HCEC 1CT (cell line): ENCODE measurements at regions not wholly inside any gene's neighbourhood (a gene's known extent, or its start where the extent isn't known, plus 50 kb on each side); places are given as distances from the start of the nearest gene placed in this dataset.
"Not testable (repeated sequence)": the region's sequence is repeated elsewhere in the genome, so short reads cannot be mapped to it uniquely, and the experiment has no call there.

Experiments used
- DNase-seq: peaks from one replicate; pipeline ENCODE4 v3.0.0-alpha.2; 2017

- DNase-seq: no peak
These were observed 72.8 kb upstream of the CUX1 start for GRCh38 chr7:101744588-101744987.

- DNase-seq: no peak
These were observed 71.1 kb upstream of the CUX1 start for GRCh38 chr7:101746314-101746713.

- DNase-seq: no peak
These were observed 70.2 kb upstream of the CUX1 start for GRCh38 chr7:101747053-101747878.

GRCh38 chr7:101747879-101748345 is 69.5 kb upstream of the CUX1 start:
- DNase-seq: no peak

GRCh38 chr7:101749891-101750290 is 67.5 kb upstream of the CUX1 start:
- no peak for DNase-seq

GRCh38 chr7:101753316-101753715 is 64.1 kb upstream of the CUX1 start:
- DNase-seq: no peak

- DNase-seq: peak; percentile 15
These were observed 62.8 kb upstream of the CUX1 start for GRCh38 chr7:101754424-101755159.

GRCh38 chr7:101757879-101758278 is 59.5 kb upstream of the CUX1 start:
- no peak for DNase-seq

GRCh38 chr7:101758519-101758918 is 58.9 kb upstream of the CUX1 start:
- not testable (repeated sequence) for DNase-seq

GRCh38 chr7:101764221-101764620 is 53.2 kb upstream of the CUX1 start:
- no peak for DNase-seq

GRCh38 chr7:101767544-101767943 is 49.9 kb upstream of the CUX1 start:
- no peak for DNase-seq
